Activated T-cell treated with anti-CD3 and anti-CD28 coated beads, Interleukin-2, amount 50 U/mL, for 1 hour (primary cell): ENCODE measurements at regions not wholly inside any gene's neighbourhood (a gene's known extent, or its start where the extent isn't known, plus 50 kb on each side); places are given as distances from the start of the nearest gene placed in this dataset.

ENCODE experiments used
- DNase-seq: peaks from one replicate; pipeline ENCODE4 v3.0.0-alpha.2; 2020

- DNase-seq, result no peak
Observed at GRCh38 chr20:57038608-57039440, 227.6 kb downstream of the BMP7 start.

DNA sequence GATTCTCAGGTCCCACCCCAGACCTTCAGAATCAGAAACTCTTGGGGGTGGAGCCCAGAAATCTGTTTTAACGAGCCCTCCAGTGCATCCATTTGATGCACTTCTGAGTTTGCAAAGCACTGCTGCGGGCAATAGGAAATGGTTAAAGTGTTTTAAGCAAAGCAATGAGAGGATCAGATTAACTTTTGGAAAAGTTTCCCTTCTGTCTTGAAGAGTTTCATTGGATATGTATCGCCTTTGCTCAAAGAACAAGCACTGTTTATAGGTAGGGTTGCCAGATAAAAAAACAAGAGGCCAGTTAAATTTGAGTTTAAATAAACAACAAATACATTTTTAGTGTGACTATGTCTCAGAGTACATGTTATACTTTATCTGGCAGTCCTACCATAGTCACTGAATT, 226.0 kb downstream of the BMP7 start:
- no peak for DNase-seq

GRCh38 chr20:57040924-57041323, 225.5 kb downstream of the BMP7 start:
- no peak for DNase-seq

DNA sequence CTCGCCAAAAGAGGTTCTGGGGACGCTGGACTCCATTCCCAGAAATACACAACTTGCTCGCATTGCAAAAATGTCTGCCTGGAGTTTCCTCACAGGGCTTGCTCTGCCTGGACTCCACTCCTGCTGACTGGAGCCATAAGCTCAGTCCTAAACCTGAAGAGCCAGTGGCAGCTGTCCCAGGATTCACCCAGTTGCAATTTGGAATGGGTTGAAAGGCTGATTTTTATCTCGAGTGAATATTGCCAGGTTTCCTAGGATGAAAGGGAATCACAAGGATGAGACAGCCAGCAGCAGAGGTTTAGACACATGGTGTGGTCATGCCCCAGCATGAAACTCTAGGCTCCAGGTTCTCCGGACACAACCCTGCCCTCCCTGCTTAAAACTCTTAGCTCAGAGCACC, 223.3 kb downstream of the BMP7 start:
- no peak for DNase-seq

DNA sequence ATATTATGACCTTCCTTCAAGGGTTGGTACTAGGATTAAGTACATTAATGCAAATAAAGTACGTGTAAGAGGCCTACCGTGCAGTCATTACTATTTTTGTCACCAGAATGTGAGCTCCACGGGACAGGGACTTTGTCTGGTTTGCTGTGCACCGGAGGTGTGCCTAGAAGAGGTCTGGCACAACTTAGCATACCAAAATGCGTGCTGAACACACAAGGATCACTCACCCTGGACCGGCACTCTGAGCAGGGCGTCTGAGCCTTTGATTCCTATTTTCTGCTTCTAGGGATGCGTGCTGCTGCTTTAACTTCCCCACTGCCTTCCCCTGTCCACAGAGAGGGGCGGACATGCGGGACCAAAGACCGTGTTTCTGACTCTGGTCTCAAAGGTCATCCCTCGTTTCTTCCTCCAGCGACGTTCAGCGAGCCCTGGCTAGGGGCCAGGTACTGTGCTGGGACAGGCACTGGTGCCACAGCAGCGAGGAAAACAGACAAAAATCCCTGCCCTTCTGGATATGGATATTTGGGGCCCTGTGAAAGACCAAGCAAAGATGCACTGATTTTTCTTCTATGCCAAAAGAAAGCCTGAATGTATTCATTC, 222.7 kb downstream of the BMP7 start:
- no peak for DNase-seq

- DNase-seq, result no peak
Observed at GRCh38 chr20:57047281-57048026, 219.0 kb downstream of the BMP7 start.

DNA sequence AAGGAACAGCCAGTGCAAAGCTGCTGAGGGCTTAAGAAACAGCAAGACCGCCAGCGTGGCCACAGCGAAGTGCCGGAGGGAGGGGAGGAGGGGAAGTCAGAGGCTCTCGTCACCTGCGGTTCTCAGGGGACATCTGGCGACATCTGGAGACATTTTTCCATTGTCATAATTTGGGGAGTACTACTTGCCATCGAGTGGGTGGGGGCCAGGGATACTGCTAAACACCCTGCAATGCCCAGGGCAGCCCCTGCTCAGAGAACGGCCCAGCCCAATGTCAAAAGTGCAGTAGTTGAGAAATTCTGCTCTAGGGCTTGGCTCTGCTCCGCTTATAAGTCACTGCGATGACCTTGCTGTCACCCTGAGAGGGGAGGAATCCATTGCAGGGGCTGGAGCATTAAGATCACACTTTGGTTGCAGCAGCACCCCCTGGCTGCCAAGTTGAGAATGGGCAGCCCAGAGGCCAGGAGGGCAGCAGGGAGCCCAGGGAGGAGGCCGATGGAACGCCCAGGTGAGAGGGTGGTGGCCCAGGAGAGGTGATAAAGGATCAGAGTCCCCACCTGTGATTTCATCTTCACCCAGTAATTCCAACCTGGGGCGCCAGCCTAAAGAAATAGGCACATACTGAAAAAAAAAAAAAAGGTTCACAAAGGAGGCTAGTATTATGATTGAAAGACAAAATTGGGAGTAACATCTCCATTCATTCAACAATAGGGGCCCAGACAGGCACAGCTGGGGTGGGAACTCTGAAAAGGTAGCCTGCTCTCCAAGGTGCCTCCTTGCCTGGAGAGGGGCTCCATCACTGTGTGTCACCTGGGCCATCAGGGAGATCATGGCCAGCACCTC, 218.2 kb downstream of the BMP7 start:
- no peak for DNase-seq

DNA sequence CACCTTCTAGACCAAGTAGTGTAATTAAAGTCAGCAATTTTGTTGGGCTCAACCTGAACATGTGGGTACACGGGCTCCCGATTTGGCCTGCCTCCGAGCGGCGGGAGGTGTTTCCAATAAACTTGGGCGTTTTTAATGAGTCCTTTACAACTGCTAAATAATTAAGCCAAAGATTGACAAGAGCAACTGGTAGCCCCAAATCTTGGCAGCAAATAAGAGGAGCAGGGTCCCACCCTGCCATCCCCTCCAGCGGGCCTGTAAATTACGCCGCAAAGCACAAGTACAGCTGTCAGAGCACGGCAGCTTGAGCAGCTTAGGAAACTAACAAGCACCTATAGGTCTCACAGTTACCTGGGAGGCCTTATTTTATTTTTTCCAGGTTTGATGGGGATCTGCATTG, 217.1 kb downstream of the BMP7 start:
- no peak for DNase-seq

GRCh38 chr20:57051096-57051495, 215.3 kb downstream of the BMP7 start:
- no peak for DNase-seq

- no peak for DNase-seq
Observed at GRCh38 chr20:57053067-57053466, 213.4 kb downstream of the BMP7 start.

DNA sequence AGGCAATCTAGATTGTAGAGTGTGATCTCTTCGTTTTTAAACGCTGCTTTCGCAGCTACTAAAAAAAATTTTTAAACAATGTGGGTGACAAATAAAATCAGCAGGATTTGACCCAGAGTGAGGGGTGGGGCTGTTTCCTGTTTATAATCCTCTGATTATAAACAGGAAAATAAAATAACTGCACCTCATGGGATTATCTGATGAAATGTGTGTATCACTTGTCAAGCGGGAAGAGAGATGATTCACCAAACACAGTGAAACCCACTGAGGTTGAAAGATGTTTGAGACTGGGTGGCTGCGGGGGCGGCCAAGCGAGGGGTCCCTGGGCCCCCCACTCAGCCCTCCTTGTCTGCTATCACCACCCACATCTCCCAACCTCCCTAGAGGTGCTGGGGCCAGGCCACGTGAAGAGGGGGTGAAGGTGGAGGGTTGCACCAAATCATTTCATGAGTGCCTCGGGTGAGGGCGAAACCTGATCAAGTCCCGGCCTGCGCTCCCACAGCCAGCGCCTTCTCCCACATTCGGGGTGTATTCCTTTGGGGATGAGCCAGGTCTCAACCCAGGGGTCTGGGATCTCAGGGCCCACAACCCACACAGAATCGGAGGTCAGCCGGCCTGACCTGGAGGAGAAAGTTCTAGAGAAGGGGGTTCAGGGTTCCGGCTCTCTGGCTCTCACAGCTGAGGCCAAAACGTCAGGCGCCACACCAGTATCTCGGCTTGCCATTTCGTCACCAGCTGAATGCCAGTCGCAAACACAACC, 212.5 kb downstream of the BMP7 start:
- DNase-seq, result no peak

GRCh38 chr20:57055345-57055744, 211.1 kb downstream of the BMP7 start:
- DNase-seq, result no peak

DNA sequence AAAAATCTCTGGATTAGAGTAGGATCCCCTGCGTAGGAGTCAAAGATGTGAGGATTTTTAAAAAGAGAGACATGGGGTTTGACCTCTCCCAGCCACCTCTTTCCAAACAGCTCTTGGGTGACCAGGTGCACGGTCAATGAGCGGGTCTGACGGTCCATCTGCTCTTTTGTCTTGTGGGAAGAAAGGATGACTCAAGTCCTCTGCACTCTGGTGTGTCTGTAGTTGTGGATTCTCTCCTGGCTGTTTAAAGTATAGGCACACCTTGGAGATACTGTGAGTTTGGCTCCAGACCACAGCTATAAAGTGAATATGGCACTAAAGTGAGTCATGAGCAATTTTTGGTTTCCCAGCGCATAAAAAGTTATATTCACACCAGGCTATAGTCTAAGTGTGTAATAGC, 209.8 kb downstream of the BMP7 start:
- no peak for DNase-seq

DNA sequence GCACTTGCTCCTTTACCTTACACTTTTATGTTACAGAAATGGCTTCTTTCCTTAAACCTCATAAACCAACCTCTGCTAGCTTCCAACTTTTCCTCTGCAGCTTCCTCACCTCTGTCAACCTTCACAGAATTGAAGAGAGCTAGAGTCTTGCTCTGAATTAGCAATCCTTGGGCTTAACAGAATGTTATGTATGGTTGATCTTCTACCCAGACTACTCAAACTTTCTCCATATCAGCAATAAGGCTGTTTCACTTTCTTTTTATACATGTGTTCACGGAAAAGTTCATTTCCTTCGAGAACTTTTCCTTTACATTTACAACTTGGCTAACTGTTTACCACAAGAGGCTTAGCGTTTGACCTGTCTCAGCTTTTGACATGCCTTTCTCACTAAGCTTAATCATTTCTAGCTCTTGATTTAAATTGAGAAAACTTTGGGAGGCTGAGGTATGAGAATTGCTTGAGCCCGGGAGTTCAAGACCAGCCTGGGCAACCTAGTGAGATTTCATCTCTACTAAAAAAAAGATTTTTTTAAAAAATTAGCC, 207.3 kb downstream of the BMP7 start:
- DNase-seq, result no peak

DNA sequence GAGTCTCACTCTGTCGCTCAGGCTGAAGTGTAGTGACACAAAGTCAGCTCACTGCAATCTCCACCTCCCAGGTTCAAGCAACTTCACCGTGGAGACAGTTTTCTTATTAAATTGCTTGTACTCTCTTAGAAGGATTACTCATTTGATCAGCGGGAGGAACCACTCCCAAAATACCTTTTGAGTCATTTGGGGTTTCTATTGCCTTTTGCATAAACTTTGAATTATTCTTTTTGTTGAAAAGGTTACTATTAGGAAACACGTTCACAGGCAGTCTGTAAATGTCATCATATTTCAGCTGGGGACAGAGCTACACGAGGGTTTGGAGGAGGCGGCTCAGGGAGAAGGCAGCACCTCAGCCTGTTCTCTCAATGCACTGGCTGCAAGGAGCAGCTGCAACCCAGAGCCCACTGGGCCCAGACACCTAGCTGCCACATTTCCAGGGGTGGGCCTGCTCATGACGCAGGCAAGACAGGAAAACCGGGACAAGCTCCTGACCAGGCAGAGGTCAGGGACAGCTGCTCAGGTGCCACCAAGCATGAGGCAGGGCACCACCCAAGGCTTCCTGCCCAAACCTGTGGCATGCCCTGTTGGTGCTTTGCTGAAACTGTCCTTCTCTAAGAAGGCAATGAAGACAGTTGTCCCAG, 205.9 kb downstream of the BMP7 start:
- no peak for DNase-seq

DNA sequence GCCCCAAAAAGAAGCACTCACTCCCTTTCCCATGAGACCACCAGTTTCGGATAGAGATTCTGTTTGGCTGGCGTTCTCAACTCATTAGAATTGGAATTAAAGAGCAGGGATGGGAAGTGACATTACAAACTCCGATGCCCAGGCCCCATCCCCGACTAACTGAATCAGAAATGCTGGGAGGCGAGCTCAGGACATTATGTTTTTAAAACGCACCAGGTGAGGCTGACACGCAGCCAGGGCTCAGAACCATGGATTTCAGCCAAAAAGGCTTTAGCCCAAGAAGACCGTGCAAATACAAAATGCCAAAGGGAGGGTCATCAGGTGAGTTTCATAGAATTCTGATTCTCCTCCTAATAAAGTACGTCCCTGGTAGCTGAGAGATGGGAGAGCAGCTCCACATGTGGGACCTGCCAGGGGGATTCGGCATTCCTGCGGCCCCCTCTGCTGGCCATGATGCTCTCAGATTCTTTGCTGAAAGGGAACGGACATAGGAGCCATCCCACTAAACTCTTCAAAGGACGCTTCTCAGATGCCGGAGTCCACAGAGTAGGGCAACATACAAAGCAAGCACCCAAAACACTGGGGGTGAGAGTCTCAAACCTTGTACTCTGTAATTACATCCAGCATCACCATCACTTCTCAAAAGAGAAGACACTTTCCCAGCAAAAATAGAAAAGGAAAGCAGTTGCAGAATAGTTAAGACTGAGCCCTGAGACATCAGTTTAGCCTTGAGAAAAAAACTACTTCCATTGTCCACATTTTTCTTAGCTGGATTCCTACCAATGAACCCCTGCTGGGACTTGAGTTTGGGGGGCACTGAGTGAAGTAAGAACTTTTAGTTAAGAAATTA, 205.2 kb downstream of the BMP7 start:
- no peak for DNase-seq

- no peak for DNase-seq
Observed at GRCh38 chr20:57062241-57062640, 204.2 kb downstream of the BMP7 start.

- no peak for DNase-seq
Observed at GRCh38 chr20:57062696-57063270, 203.7 kb downstream of the BMP7 start.

DNA sequence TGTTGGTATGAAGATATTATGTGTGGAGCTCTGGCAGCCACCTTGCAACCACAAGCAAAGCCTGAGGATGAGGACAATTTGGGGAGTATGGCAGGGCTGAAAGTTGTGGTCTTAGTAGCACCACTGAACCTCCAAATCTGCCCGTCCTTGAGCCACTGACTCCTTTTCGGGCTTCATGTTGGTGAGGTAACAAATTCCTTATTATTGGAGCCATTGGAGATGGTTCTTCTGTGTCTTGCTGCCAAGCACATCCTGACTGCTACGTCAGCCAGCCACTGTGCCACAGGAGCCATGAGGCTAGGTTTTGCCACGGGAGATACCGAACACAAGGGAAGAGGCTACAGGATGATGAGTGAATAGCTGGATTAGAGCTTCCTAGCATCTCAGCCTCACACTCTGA, 201.6 kb downstream of the BMP7 start:
- DNase-seq, result no peak

GRCh38 chr20:57065646-57066045, 200.8 kb downstream of the BMP7 start:
- no peak for DNase-seq
